GM21529 (cell line): ENCODE measurements at regions not wholly inside any gene's neighbourhood (a gene's known extent, or its start where the extent isn't known, plus 50 kb on each side); places are given as distances from the start of the nearest gene placed in this dataset.

Source experiments
- ATAC-seq: cut with Tn5 transposase; IDR thresholded peaks from one replicate; pipeline ENCODE4 v1.9.1; 2021; ENCODE audit not compliant: unreplicated experiment

DNA sequence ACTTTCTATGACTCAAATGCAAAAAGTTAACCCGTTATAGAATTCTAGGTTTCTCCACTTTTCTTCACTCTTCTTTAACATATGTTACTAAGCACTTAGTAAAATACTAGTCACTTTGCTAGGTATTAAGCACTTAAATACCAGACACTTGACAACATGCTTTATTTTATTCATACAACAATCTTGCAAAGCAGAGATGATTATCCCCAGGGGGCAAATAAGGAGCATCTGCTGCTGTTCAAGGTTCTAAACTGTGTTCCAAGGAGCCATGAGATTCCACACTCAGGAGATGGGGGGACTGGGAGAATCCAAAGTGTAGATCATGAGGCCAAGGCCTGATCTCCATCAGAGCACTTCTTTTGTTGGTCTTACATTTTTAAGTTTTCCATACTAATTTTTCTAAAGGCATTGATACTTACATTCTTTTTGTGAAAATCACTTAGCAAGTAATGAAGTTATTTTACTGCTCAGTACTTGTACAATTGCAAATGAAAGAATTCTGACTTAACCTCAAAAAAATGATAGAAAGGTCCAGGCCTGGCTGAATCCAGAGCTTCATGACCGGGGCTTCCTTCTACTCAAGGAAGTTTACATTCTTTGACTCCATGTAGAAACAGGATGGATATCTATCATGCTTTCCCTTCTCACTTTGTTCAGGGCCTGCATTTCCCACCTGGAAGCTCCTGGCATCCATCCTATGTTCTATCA is 504.4 kb upstream of the WWC1 start:
- no peak for ATAC-seq

DNA sequence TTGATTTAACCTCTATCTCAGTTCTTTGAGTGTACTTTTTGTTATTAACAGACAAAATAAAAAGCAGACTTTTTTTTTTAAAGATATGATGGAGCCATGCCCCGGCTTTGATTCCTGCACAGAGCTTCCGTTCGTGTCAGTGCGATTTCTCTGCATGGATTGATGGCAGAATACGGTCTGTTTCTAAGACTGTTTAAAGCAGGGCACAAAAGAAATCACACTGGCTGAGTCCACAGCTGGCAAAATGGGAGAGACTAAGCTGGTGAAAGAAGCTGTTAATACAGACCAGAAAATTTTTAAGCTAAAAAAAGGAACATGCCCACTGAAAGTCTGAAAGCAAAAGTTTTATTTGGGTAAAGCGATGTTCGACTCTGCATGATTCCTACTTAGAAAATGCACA is 501.4 kb upstream of the WWC1 start:
- ATAC-seq: no peak

DNA sequence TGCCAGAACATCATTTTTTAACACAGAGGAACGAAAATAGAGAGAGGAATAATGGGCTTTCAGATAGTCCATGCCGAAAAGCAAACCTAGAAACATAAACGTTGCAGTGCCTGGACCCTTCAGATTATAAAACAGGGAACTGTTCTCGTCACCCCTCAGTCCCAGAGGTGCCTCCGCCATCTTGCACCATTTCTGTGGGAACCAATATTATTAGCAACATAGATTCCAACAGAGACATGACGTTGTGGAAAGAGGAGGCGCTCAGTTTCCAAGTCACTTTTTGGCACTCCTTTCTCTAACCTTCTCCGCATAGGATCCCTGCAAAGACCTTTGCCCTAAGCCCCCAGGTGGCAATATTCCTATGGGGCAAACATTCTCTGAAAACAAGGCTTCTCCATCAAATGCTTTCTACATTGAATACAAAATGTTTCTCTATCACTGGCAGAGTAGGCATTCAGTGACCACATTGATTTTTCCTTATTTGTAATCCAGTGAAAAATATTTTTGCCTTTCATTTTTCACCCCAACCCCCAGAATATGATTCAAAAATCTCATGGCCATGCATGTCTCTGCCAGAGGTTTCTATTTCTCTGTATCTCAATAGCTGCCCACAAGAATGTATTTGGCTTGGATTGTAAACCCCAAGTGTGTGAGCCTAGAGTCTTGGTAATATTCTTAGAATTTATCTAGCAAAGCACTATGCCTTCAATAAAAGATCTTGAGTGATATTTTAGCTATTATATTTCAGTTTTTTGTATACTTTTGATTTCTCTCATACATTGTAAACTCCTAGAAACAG is 500.8 kb upstream of the WWC1 start:
- no peak for ATAC-seq

DNA sequence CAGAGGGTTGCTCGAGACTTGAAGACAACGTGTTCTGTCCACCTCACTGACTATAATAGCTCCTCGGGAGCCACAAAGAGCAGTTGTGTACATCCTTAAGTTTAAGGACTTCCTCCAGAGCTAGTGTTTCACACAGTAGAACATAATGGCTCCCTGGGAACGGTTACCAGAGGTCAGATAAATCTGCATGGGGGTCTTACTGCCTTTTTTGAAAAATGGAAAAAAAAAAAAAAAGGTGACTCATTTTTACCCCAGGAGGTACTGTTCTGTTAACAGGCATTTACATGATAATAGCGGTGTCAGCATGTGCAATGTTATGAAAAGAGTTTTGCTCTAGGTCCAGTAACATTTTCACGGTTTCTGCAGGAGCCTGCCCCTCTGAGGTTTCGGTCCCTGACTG is 498.9 kb upstream of the WWC1 start:
- no peak for ATAC-seq

DNA sequence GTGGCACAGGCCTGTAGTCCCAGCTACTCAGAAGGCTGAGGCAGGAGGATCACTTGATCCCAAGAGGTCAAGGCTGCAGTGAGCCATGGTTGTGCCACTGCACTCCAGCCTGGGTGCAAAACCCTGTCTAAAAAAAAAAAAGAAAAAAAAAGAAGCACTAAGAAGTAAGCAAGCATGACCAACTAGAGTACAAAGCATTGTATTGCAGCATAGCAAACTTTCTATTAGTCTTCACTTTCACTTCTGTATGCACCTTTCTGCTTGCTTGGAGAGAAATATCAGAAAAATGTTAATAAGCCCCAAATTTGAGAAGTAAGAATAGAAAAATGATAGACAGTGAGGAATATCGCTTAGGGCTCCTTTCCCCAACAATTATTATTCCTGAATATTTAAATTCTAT is 497.7 kb upstream of the WWC1 start:
- no peak for ATAC-seq

DNA sequence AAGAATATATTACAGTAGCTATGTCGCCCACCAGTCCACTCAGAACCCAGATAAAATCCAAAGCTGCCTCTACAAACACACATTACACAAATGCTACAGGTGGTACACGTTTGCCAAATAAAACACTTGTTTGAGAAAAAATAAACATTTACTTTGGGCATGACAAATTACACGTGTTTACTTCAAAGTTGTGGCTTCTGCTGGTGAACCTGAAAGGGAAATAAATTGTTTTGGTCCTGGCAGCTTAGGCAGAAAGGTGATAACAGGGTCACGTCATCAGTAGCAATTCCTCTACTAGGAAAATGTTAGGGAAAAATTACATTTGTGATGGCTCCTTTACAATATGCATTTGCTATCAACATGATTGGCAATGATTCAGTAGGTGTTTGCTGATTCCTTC is 497.3 kb upstream of the WWC1 start:
- no peak for ATAC-seq

DNA sequence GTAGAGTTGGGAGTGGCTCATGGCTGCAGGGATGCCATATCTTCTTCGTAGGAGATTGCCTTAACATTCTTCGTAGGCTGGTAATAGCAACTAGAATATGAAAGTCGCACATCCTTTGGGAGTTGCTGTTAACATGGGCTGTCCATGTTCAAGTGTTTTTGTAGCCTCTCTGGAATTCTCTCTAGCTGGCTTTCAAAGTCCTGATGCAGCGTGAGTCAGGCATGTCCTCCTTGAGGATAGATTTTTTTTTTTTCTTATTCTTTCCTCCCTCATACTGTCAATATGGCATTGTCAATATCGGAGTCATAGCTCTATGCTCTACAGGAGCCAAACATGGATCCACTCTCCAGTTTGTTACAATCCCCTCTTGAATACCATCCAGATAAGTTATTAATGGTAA is 494.8 kb upstream of the WWC1 start:
- ATAC-seq: no peak

DNA sequence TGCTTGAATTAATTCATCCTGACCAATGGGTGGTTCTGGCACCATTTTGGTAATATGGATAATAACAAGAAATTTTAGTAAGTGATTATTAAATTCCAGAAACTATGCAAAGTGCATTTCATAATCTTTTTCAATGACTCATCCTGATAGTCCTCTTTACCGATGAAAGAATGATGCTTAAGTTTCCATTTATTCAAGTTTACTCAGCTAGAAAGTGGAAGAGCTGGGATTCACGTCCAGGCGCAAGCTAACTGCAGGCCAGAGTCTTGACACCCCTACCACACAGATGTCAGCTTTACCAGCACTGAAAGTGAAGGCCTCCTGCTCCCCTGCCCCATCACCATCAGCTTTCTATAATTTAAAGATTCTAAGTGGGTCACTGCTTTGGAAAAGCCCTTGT is 493.5 kb upstream of the WWC1 start:
- ATAC-seq: no peak

DNA sequence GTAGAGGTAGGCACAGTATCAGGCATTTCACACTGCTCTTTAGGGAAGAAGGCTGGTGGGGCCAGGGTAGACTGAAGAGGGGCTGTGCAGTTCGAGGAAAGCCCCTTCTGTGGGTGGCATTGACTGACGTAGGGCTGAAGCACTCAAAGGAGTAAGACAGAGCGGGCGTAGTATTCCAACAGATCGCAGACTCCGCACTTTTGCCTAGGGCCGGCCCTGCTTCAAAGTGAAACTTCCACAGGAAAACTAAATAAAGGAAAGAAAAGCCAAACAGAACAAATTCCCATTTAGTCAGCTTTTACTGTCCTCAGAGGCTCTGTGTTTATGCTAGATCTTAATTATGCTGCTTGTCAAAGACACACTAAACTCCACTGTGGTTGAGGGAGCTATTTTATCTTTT is 493.0 kb upstream of the WWC1 start:
- no peak for ATAC-seq

DNA sequence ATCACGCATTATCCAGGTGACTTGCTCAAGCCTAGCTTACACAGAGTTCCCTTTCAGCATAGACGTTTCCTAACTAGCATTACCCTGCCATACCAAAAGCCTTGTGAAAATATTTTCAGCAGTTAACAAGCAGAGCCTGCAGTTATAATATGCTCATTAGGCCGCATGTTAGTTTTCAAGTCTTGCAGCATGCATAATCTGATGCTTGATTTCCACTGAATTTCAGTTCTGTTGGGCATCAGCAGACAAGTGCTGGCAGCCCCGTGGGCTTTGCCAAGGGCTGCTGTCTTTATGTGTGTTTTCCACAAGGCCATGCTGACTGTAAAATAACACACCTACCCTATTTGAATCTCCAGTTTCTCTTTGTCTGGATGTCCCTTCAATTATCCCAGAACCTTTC is 491.0 kb upstream of the WWC1 start:
- ATAC-seq: no peak

DNA sequence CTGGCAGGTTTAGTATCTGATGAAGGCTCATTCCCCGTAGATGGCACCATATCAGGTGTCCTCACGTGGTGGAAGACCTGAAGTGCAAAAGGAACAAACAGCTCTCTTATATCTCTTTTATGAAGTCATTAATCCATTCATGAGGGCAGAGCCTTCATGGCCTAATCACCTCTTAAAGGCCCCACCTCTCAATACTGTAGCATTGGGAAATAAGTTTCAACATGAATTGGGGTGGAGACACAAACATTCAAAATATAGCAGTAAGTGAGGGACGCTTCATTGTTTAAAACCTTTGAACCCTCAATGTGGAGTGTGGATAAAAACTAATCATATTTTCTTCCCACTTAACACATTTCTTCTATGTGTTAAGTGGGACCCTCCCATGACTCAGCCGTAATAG is 489.4 kb upstream of the WWC1 start:
- no peak for ATAC-seq

DNA sequence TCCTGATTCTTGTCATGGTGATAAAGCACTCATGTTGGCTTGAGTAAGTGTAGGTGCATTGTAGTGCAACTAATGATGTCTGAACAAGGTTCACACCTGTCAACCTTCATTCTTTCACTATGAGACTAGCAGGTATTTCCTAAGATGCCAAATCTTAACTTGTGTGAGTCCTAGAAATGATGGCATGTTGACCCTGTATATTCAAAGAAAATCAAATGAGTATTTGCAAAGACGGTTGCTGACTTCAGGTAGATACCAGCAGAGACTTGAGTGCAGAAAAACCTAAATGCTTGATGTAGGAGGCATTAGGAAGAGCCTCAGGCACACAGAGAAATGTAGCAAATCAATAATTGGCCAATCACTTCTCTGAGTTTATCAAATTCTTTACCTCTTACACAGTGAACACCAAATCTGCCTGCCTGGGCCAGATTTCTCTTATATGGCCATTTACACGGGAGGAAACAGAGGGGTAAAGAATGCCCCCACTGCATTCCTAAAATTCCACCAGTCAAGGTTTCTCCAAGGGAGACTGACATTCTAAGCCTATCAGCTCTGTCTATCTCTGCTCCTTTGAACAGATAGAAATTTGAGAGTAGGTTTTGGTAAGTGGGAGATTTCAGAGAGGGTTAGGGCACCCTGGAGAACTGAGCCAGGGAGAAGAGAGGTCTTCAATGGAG is 488.6 kb upstream of the WWC1 start:
- no peak for ATAC-seq

DNA sequence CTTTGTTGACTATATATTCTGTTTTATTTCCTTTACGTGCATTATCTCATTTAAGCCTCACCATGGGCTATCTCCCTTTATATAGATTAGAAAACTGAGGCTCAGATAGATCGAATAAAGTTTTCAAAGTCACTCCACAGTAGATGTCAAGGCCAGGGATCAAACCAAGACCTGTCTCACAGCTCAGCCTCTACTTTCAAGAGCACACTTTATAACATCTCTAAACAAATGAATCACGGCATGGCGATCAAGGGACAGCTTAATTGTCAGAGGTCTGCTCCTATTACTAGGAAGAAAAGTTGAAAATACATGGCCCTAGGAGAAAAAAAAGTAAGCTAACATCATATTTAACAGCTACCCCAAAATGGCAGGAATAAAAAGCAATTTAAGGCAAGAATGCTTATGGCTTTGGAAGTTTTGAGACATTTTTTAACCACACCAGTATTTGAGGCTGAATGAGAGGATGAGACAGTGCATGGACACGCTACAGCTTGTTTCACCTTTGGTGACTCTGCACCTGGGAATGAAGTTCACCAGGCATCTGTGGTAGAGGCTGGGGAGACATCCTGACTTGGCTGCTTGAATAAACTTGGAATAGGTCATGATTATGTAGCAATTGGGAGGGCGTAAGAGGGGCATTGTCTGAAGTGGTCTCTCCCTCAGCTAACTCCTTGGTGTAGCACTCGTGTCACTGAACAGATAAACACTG is 486.8 kb upstream of the WWC1 start:
- no peak for ATAC-seq

DNA sequence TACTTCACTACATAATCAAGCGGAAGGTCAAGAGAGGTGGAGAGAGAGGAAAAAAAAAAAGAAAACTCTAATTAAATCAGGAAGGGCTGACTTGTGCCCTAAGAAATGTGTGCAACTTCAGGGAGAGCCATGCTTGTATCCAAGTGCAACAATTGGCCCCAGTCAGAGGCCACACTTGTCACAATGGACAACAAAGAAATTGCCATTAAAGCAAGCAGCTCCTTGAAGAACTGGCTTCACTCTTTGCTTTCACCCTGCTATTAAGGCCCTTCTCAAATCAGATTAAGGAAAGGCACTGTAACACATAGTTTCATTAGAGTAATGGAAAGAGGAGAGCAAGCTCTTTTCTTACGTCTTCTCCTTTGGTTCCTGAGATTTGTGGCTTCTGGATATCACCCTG is 480.9 kb upstream of the WWC1 start:
- ATAC-seq: no peak

DNA sequence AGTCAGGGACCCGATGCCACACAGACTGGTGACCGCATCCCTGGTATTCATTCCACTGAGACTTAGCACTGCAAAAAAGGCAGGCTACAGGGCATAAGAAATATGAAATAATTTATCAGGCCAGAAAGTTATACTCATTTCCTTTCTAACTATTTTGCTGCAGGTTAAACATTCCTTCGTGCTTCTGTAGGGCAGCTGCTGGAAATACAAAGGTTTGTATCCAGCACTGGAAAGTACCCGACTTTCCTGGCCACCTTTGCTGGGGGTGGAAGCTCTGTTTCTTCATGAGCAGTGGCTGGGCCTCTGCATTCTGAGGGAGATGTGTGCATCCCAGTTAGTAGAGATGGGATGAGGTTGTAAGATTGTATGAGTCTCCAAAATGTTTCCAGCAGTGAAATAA is 478.6 kb upstream of the WWC1 start:
- ATAC-seq: no peak

DNA sequence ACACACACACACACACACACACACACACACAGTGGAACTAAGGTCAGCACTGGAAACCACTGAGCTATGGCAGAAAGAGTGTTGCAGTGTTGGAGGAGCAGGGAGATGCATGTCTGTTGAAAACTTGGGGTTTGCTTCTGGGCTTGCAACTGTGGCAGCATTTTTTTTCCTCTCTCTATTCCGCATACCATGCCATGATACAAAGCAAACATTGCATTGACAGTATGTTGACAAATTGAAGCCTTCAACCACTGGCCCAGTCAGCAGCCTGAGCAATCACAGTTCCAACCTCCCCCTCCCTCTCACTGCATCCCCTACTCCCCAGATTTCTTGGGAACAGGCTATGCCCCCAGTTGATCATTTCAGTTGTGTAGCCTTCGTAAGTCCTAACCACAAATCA is 478.1 kb upstream of the WWC1 start:
- ATAC-seq: no peak

DNA sequence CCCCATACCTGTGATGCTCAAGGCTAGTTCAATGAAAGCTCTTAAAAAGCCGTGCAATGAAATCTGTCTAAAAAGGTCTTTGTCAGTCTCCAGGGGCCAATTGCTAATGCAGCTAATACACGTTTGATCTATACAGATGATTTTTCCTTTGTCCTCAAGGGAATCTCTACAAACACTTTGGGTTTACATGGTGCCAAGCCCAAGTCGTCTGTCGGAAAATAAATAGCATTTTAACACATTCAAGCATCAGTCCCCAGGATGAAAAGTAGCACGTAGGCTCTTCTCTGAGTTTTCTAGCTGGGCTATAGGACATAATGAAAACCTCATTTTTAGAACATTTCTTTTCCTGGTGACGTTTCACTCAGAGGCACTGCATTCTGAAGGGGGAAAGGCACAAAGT is 477.4 kb upstream of the WWC1 start:
- no peak for ATAC-seq

DNA sequence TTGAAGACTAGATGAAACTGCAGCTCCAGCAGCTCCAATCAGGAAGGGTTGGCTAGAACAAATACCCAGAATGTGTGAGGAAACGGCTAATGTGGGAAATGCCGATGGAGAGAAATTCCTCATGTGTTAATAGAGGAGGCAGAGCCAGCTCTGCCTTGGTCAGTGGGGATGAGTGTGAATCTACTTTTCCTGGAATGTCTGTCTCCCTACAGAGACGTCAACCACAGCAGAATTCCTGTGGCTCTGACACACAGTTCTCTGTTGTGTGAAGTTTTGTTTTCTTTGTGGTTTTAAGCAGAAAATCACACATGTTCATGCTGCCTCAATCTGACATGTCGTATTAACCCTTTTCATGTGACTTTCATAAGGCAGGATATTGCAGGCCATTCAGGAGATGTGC is 476.6 kb upstream of the WWC1 start:
- no peak for ATAC-seq

DNA sequence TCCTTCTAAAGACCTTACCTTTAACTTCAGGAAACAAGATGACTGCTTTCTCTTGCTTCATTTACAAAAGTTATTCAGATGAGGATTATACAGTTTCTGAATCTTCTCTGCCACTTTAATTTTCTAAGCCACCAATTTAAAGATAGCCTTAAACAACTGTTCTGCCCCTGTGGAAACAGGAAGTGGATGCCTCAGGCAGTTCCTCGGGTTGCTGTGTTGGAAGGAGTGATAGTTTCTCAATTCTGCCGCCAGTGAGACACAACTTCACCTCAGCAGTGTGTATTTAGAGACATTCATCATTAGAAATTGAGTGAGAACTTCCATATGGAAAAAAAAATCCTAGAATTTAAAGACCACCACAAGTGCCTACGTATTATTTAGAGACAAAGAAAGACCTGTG is 475.1 kb upstream of the WWC1 start:
- ATAC-seq: no peak

DNA sequence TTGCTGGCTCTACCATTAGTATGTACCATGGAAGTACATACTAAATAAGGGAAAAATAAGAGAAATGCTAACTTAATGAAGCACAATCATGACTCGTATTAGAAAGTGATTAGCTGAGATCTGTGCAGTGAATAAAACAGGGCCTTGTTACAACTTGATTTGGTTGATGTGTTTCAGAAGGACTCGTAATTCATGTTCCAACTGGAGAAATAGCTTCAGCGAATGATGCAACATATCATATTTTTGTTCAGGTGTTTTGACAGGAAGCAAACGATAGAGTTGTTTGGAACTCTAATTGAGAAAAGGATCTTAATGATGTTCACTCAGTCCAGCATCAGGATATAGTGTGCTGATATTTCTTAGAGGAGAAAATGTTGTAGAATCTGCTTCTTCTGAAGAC is 474.6 kb upstream of the WWC1 start:
- no peak for ATAC-seq

DNA sequence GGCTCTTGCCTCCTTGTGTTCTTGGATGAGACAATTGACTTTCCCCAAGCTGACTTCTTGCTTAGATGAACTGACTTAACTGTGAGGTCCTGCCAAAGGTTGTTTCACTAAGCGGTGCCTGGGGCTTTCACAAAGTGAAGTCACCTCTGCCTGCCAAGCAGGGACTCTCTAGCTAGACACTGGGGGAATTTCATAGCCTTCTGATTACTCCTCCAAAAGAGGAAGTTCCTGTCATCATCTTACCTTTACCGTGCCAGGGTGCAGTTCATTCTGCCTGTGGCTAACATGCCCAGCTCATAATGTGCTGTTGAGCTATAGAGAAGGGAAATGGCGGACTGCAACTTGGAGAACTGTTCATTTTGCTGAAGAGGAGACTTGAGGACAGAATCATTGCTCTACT is 472.0 kb upstream of the WWC1 start:
- ATAC-seq: peak; percentile 94
